PC-3 (cell line): ENCODE measurements at regions not wholly inside any gene's neighbourhood (a gene's known extent, or its start where the extent isn't known, plus 50 kb on each side); places are given as distances from the start of the nearest gene placed in this dataset.

Experiments used
- EZH2 ChIP-seq: fragments of 300-600 bp; sonication (generic); IDR thresholded peaks from one replicate; pipeline ENCODE4 v1.6.1; 2017; ENCODE audit warnings: antibody characterized with exemption, mild to moderate bottlenecking, low read length; ENCODE audit not compliant: unreplicated experiment
- EZH2phosphoT487 ChIP-seq: fragments of 300-600 bp; sonication (generic); IDR thresholded peaks from 2 replicates; pipeline ENCODE4 v1.6.1; 2018; ENCODE audit warnings: mild to moderate bottlenecking, antibody characterized with exemption, low read length, borderline replicate concordance
- TF ChIP-seq, protein P1 (sequence below): fragments of 300-600 bp; sonication (generic); conservative IDR thresholded peaks from 2 replicates; pipeline ENCODE4 v1.5.1; 2017; ENCODE audit warnings: antibody characterized with exemption, low read depth, mild to moderate bottlenecking, low read length

DNA sequence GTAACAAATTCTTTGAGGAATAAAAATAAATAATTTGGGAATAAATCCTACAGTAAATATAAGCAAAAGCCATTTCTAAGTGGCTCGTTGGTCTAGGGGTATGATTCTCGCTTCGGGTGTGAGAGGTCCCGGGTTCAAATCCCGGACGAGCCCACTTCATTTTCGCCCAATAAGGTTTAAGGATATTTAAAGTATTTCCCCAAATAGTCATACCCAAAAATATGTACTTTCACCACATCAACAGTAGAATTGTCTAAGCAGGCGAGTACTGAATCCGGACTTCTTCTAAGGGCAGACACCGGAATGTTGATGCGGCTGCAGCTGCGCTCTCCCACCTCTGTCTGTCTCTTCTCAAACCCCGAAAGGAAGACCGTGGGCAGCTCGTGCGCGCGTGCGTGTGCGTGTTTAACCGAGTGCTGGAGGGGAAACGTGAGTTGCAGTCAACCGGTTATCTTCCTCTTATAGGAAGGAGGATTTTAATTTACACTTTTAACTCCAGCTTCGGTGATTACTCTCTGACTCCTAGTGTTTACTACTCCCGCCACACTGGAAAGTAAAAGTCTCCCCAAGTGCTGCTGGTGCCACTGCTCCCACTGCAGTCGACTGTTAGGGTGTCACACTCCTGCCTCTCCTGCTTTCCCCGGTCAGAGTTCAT lies 155.7 kb upstream of the PRSS16 start:
- TF ChIP-seq, protein P1, sequence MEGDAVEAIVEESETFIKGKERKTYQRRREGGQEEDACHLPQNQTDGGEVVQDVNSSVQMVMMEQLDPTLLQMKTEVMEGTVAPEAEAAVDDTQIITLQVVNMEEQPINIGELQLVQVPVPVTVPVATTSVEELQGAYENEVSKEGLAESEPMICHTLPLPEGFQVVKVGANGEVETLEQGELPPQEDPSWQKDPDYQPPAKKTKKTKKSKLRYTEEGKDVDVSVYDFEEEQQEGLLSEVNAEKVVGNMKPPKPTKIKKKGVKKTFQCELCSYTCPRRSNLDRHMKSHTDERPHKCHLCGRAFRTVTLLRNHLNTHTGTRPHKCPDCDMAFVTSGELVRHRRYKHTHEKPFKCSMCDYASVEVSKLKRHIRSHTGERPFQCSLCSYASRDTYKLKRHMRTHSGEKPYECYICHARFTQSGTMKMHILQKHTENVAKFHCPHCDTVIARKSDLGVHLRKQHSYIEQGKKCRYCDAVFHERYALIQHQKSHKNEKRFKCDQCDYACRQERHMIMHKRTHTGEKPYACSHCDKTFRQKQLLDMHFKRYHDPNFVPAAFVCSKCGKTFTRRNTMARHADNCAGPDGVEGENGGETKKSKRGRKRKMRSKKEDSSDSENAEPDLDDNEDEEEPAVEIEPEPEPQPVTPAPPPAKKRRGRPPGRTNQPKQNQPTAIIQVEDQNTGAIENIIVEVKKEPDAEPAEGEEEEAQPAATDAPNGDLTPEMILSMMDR = no peak
- TF ChIP-seq EZH2 (no peak), EZH2phosphoT487 (no peak)
